ENCODE measurements at regions not wholly inside any gene's neighbourhood (a gene's known extent, or its start where the extent isn't known, plus 50 kb on each side); places are given as distances from the start of the nearest gene placed in this dataset.

- TF ChIP-seq POLR2AphosphoS5 (IDR thresholded peaks at IDR 0.05; ENCODE audit: low read depth, low read length) (no peak), POLR2A (IDR thresholded peaks at IDR 0.05; ENCODE audit: low read depth, low read length) (no peak), TAF1 (IDR thresholded peaks at IDR 0.05; ENCODE audit: borderline replicate concordance, low read depth, low read length) (no peak)
Measured at GRCh38 chr6:85065831-85066230, 301.4 kb upstream of the TBX18 start.

All from GM12892 (cell line).